Mesendoderm (in vitro differentiated cells): ENCODE measurements at regions not wholly inside any gene's neighbourhood (a gene's known extent, or its start where the extent isn't known, plus 50 kb on each side); places are given as distances from the start of the nearest gene placed in this dataset.

Experiments used
- DNase-seq: peaks from one replicate; pipeline ENCODE4 v3.0.0; 2013
- H2AK5ac ChIP-seq: 2 replicates; pipeline ENCODE4 v1.6.1; 2013; ENCODE audit warnings: low read length, inconsistent platforms
- H2BK120ac ChIP-seq: 2 replicates; pipeline ENCODE4 v1.6.1; 2013; ENCODE audit warnings: low read depth, mild to moderate bottlenecking, low read length, moderate library complexity, mixed read lengths
- H2BK15ac ChIP-seq: replicated peaks from 2 replicates; pipeline ENCODE4 v1.6.1; 2013; ENCODE audit warnings: low read depth, mild to moderate bottlenecking, moderate library complexity
- H2BK5ac ChIP-seq: 2 replicates; pipeline ENCODE4 v1.6.1; 2013; ENCODE audit warnings: low read length, inconsistent platforms
- H3K18ac ChIP-seq: 2 replicates; pipeline ENCODE4 v1.6.1; 2013; ENCODE audit warnings: mild to moderate bottlenecking, low read length, mixed read lengths
- H3K23ac ChIP-seq: one replicate; pipeline ENCODE4 v1.6.1; 2013; ENCODE audit warnings: low read length
- H3K27ac ChIP-seq: 2 replicates; pipeline ENCODE4 v1.5.1; 2013; ENCODE audit warnings: low read depth, mild to moderate bottlenecking, inconsistent platforms, low read length, moderate library complexity
- H3K27me3 ChIP-seq: 2 replicates; pipeline ENCODE4 v1.6.1; 2013; ENCODE audit warnings: low read length, control low read depth, mild to moderate bottlenecking, inconsistent platforms; ENCODE audit not compliant: insufficient read depth, poor library complexity
- H3K36me3 ChIP-seq: 2 replicates; pipeline ENCODE4 v1.6.1; 2013; ENCODE audit warnings: low read length, inconsistent platforms; ENCODE audit not compliant: control insufficient read depth, insufficient read depth
- H3K4ac ChIP-seq: one replicate; pipeline ENCODE4 v1.6.1; 2013; ENCODE audit warnings: low read depth, mild to moderate bottlenecking, low read length, moderate library complexity
- H3K4me1 ChIP-seq: 2 replicates; pipeline ENCODE4 v1.6.1; 2013; ENCODE audit warnings: low read depth, low read length, inconsistent platforms; ENCODE audit not compliant: control insufficient read depth
- H3K4me2 ChIP-seq: 2 replicates; pipeline ENCODE4 v1.6.1; 2013; ENCODE audit warnings: low read length
- H3K4me3 ChIP-seq: 2 replicates; pipeline ENCODE4 v1.5.1; 2013; ENCODE audit warnings: mild to moderate bottlenecking, low read length
- H3K56ac ChIP-seq: one replicate; pipeline ENCODE4 v1.6.1; 2013; ENCODE audit warnings: low read length
- H3K79me1 ChIP-seq: 2 replicates; pipeline ENCODE4 v1.6.1; 2013; ENCODE audit warnings: low read length, inconsistent platforms
- H3K79me2 ChIP-seq: 2 replicates; pipeline ENCODE4 v1.6.1; 2013; ENCODE audit warnings: mild to moderate bottlenecking, low read length; ENCODE audit not compliant: control insufficient read depth, insufficient read depth
- H3K9ac ChIP-seq: 2 replicates; pipeline ENCODE4 v1.6.1; 2013; ENCODE audit warnings: low read length, inconsistent platforms
- H4K5ac ChIP-seq: one replicate; pipeline ENCODE4 v1.6.1; 2013; ENCODE audit warnings: low read length
- H4K8ac ChIP-seq: one replicate; pipeline ENCODE4 v1.6.1; 2013; ENCODE audit warnings: low read depth, mild to moderate bottlenecking, control low read depth, low read length, moderate library complexity
- WGBS: extraction: QIAGEN DNeasy Blood & Tissue Kit; methylation state at CpG from one replicate; pipeline ENCODE4 v1.1.7; 2013; ENCODE audit warnings: low lambda C conversion rate, missing lambda C conversion rate; ENCODE audit not compliant: insufficient coverage; ENCODE audit errors: extremely low coverage; 5-methylcytosine and 5-hydroxymethylcytosine counted together

- DNase-seq, result no peak
- H3K4me3 ChIP-seq, result no peak overlapping the region
- WGBS, result no CpG with 5 or more reads among the region's 16 CpGs
- H2BK15ac ChIP-seq, result no peak overlapping the region
- no peaks in the 10 kb centered on the region for H3K27me3 ChIP-seq
- H3K79me2 ChIP-seq, result no peaks in the 10 kb centered on the region
- H2BK120ac ChIP-seq, result no peak overlapping the region
- no peak overlapping the region for H3K4me2 ChIP-seq
- no peak overlapping the region for H3K27ac ChIP-seq
- no peak overlapping the region for H2AK5ac ChIP-seq
- H3K18ac ChIP-seq, result no peak overlapping the region
- H3K9ac ChIP-seq, result no peak overlapping the region
- H3K79me1 ChIP-seq, result no peaks in the 10 kb centered on the region
- no peak overlapping the region for H4K5ac ChIP-seq
- H3K4ac ChIP-seq, result no peak overlapping the region
- no peak overlapping the region for H3K23ac ChIP-seq
- H3K36me3 ChIP-seq, result no peaks in the 10 kb centered on the region
- no peak overlapping the region for H3K56ac ChIP-seq
- H2BK5ac ChIP-seq, result no peak overlapping the region
- H3K4me1 ChIP-seq, result no peaks in the 10 kb centered on the region
- H4K8ac ChIP-seq, result no peak overlapping the region
These were observed 218.5 kb upstream of the PRICKLE2 start for GRCh38 chr3:64443546-64444381.

DNA sequence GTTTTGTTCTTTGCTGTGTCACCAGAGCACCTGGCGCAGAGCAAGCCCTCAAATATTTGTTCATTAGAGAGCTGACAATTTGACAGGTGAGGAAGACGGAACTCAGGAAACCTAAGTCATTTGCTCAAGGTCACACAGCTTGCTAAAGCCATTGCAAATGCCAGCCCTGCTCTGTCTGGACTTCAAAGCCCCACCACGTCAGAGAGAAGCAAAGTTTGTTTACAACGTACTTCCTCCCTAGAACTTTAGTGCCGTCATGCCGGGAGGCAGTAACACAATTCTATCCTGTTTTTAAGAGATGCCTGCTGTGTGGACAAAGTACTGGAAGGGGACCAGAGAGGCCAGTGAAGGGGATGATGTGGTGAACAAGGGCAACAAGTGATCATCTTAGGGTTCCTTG is 216.6 kb upstream of the PRICKLE2 start:
- Histone ChIP-seq H3K27ac (no peak overlapping the region), H3K36me3 (no peaks in the 10 kb centered on the region), H3K56ac (no peak overlapping the region), H3K4me2 (no peak overlapping the region), H4K5ac (no peak overlapping the region), H3K4ac (no peak overlapping the region), H3K4me3 (no peak overlapping the region), H3K23ac (no peak overlapping the region), H3K9ac (no peak overlapping the region), H3K27me3 (no peaks in the 10 kb centered on the region), H3K4me1 (no peaks in the 10 kb centered on the region), H2BK15ac (no peak overlapping the region), H3K79me1 (no peaks in the 10 kb centered on the region), H3K79me2 (no peaks in the 10 kb centered on the region), H4K8ac (no peak overlapping the region), H3K18ac (no peak overlapping the region), H2AK5ac (no peak overlapping the region), H2BK120ac (no peak overlapping the region), H2BK5ac (no peak overlapping the region)
- no CpG with 5 or more reads among the region's 6 CpGs for WGBS
- no peak for DNase-seq

GRCh38 chr3:64440498-64440897 is 215.2 kb upstream of the PRICKLE2 start:
- no peak overlapping the region for H3K27ac ChIP-seq
- no peak overlapping the region for H4K5ac ChIP-seq
- no peaks in the 10 kb centered on the region for H3K27me3 ChIP-seq
- no peaks in the 10 kb centered on the region for H3K79me2 ChIP-seq
- no peak overlapping the region for H3K56ac ChIP-seq
- H2BK120ac ChIP-seq, result no peak overlapping the region
- no peak overlapping the region for H2BK5ac ChIP-seq
- no peak overlapping the region for H2BK15ac ChIP-seq
- H3K4ac ChIP-seq, result no peak overlapping the region
- H3K4me1 ChIP-seq, result no peaks in the 10 kb centered on the region
- no peak overlapping the region for H3K4me2 ChIP-seq
- H3K18ac ChIP-seq, result no peak overlapping the region
- H4K8ac ChIP-seq, result no peak overlapping the region
- no peak overlapping the region for H3K23ac ChIP-seq
- H2AK5ac ChIP-seq, result no peak overlapping the region
- no peaks in the 10 kb centered on the region for H3K36me3 ChIP-seq
- H3K79me1 ChIP-seq, result no peaks in the 10 kb centered on the region
- no peak overlapping the region for H3K4me3 ChIP-seq
- no CpG with 5 or more reads among the region's 4 CpGs for WGBS
- no peak overlapping the region for H3K9ac ChIP-seq
- DNase-seq, result no peak

- Histone ChIP-seq H2BK15ac (no peak overlapping the region), H4K5ac (no peak overlapping the region), H2AK5ac (no peak overlapping the region), H3K4me1 (no peaks in the 10 kb centered on the region), H3K27me3 (no peaks in the 10 kb centered on the region), H4K8ac (no peak overlapping the region), H3K56ac (no peak overlapping the region), H3K36me3 (no peaks in the 10 kb centered on the region), H3K4me3 (no peak overlapping the region), H3K27ac (no peak overlapping the region), H3K4me2 (no peak overlapping the region), H3K23ac (no peak overlapping the region), H2BK120ac (no peak overlapping the region), H2BK5ac (no peak overlapping the region), H3K79me1 (no peaks in the 10 kb centered on the region), H3K79me2 (no peaks in the 10 kb centered on the region), H3K9ac (no peak overlapping the region), H3K4ac (no peak overlapping the region), H3K18ac (no peak overlapping the region)
- DNase-seq, result no peak
- no CpG with 5 or more reads among the region's 7 CpGs for WGBS
These were observed 213.5 kb upstream of the PRICKLE2 start for GRCh38 chr3:64438812-64439211.

DNA sequence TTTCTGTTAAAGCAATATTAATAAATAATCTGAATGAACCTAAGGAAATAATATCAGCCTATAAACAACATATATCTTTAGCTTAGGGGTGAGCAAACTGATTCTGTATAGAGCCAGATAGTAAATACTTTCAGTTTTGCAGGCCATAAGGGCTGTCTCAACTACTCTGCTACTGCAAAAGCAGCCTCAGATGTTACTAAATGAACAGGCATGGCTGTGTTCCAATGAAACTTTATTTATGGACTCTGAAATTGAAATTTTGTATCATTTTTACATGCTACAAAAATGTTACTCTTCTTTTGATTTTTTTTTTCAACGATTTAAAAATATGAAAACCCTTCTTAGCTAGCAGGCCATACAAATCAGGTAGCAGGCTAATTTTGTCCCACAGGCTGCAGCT is 212.8 kb upstream of the PRICKLE2 start:
- H3K4ac ChIP-seq, result no peak overlapping the region
- H3K4me1 ChIP-seq, result no peaks in the 10 kb centered on the region
- no peak overlapping the region for H4K8ac ChIP-seq
- no peak overlapping the region for H2BK120ac ChIP-seq
- no peak for DNase-seq
- no peaks in the 10 kb centered on the region for H3K79me2 ChIP-seq
- H3K23ac ChIP-seq, result no peak overlapping the region
- no peak overlapping the region for H2BK5ac ChIP-seq
- H3K36me3 ChIP-seq, result no peaks in the 10 kb centered on the region
- no peak overlapping the region for H3K4me3 ChIP-seq
- no peak overlapping the region for H3K56ac ChIP-seq
- no peak overlapping the region for H3K27ac ChIP-seq
- H4K5ac ChIP-seq, result no peak overlapping the region
- no CpG with 5 or more reads among the region's 1 CpG for WGBS
- no peak overlapping the region for H3K18ac ChIP-seq
- H3K9ac ChIP-seq, result no peak overlapping the region
- no peaks in the 10 kb centered on the region for H3K79me1 ChIP-seq
- H2AK5ac ChIP-seq, result no peak overlapping the region
- no peak overlapping the region for H3K4me2 ChIP-seq
- no peak overlapping the region for H2BK15ac ChIP-seq
- no peaks in the 10 kb centered on the region for H3K27me3 ChIP-seq

DNA sequence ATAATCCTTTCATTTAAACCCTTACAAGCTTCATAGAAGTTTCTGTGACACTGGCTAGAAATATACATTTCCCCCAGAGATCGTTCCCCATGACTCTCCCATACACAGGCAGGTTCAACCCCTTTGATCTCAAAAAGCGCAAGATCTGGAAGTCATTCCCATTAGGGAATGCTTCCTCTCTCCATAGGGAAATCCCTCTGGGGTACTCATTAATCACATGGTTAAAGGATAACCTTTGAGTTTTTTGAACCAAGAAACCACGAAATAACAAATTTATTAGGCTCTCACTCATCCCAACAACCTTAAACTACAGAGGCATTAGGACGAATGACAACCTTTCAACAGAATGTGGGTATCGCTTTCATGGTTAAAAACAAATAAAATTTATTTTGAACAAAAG is 211.9 kb upstream of the PRICKLE2 start:
- no peaks in the 10 kb centered on the region for H3K79me2 ChIP-seq
- no peaks in the 10 kb centered on the region for H3K36me3 ChIP-seq
- no peak overlapping the region for H2AK5ac ChIP-seq
- no peak overlapping the region for H3K23ac ChIP-seq
- H2BK5ac ChIP-seq, result no peak overlapping the region
- H2BK15ac ChIP-seq, result no peak overlapping the region
- no peak overlapping the region for H3K27ac ChIP-seq
- no peak overlapping the region for H4K8ac ChIP-seq
- no peak overlapping the region for H3K4ac ChIP-seq
- no peaks in the 10 kb centered on the region for H3K4me1 ChIP-seq
- no peak for DNase-seq
- H3K4me2 ChIP-seq, result no peak overlapping the region
- WGBS, result no CpG with 5 or more reads among the region's 5 CpGs
- no peak overlapping the region for H3K18ac ChIP-seq
- H3K56ac ChIP-seq, result no peak overlapping the region
- H3K9ac ChIP-seq, result no peak overlapping the region
- no peak overlapping the region for H2BK120ac ChIP-seq
- no peaks in the 10 kb centered on the region for H3K27me3 ChIP-seq
- H4K5ac ChIP-seq, result no peak overlapping the region
- no peaks in the 10 kb centered on the region for H3K79me1 ChIP-seq
- H3K4me3 ChIP-seq, result no peak overlapping the region
